ENCODE measurements at regions not wholly inside any gene's neighbourhood (a gene's known extent, or its start where the extent isn't known, plus 50 kb on each side); places are given as distances from the start of the nearest gene placed in this dataset.

- no peak for TF ChIP-seq POLR2A (IDR thresholded peaks at IDR 0.05)
- no peak for TF ChIP-seq CTCF (IDR thresholded peaks at IDR 0.05)
Measured at GRCh38 chr1:172776071-172776470, 117.2 kb downstream of the FASLG start.
